ENCODE measurements at regions not wholly inside any gene's neighbourhood (a gene's known extent, or its start where the extent isn't known, plus 50 kb on each side); places are given as distances from the start of the nearest gene placed in this dataset.

DNA sequence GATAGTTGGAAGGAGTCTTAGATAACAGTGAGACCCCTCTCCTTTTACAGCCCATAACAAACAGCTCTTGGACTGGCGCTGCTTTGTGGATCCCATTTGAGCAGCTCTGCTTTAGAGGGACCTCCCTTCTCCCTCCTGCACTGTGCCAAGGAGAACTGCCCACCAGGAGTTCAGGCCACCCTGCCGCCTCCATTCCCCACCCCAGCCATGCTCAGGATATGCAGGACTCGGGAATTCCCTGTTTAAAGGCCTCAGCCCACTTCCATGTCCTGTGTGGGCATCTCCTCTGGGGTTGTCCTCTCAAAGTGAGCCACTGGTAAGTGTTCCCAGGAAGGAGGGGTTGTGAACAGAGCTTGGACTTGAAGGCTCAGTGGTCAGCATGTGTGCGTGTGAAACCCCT lies 78.9 kb upstream of the ADRA1D start:
- no peaks in the 10 kb centered on the region for H3K9me3 Mint-ChIP-seq (ENCODE audit: unreplicated experiment)
- no peak for DNase-seq (ENCODE audit: unreplicated experiment)
- intact Hi-C loops (cut with micrococcal nuclease): no loop called here
- no peaks in the 10 kb centered on the region for H3K27me3 Mint-ChIP-seq (ENCODE audit: insufficient read depth, unreplicated experiment)
- no peak overlapping the region for H3K27ac Mint-ChIP-seq (ENCODE audit: low read depth, unreplicated experiment)
- ChIA-PET CTCF (no interaction called here), POLR2A (no interaction called here)
- H3K36me3 Mint-ChIP-seq (ENCODE audit: insufficient read depth, unreplicated experiment): no peaks in the 10 kb centered on the region
- no peak overlapping the region for H3K4me3 Mint-ChIP-seq (ENCODE audit: unreplicated experiment)
- no peaks in the 10 kb centered on the region for H3K4me1 Mint-ChIP-seq (ENCODE audit: insufficient read depth, unreplicated experiment)
- no TSS peak for BruUV-seq (replicated peaks)
- TF ChIP-seq, protein P1, sequence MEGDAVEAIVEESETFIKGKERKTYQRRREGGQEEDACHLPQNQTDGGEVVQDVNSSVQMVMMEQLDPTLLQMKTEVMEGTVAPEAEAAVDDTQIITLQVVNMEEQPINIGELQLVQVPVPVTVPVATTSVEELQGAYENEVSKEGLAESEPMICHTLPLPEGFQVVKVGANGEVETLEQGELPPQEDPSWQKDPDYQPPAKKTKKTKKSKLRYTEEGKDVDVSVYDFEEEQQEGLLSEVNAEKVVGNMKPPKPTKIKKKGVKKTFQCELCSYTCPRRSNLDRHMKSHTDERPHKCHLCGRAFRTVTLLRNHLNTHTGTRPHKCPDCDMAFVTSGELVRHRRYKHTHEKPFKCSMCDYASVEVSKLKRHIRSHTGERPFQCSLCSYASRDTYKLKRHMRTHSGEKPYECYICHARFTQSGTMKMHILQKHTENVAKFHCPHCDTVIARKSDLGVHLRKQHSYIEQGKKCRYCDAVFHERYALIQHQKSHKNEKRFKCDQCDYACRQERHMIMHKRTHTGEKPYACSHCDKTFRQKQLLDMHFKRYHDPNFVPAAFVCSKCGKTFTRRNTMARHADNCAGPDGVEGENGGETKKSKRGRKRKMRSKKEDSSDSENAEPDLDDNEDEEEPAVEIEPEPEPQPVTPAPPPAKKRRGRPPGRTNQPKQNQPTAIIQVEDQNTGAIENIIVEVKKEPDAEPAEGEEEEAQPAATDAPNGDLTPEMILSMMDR (IDR thresholded peaks at IDR 0.05; ENCODE audit: unreplicated experiment): no peak

DNA sequence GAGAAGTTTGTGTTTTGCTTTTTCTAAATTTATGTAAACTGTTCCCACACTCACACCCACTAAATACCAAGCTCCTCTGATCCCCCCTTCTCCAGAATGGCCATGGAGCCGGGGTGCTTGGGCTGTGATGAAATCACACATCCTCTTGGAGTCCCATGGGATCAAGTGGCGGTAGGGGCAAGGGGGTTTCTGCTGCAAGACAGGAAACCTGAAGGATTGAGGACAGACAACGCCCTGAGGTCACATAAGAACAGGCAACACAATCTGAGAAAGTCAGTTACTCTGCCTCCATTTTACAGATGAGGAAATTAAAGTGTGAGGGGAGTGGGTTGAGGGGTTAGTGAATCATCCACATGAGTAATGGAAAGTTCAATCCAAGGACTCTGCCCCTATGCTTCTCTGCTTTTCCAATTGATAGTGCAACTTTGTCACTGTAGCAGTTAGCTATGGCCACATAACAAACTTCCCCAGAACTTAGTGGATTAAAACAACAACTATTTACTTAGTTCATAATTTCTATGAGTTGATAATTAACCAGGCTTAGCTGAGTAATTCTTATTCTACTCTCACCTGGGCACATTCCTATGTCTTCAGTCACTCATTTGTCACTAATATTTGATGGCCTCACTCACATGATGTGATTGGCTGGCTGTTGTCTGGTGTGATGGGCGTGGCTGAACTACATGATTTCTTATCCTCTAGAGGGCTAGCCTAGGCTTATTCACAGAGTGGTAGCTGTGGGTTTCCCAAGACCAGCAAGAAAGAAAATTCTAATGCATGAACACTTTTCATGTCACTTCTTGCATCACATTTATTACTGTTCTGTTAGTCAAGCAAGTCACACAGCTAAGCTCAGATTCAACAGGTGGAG lies 77.3 kb upstream of the ADRA1D start:
- no peaks in the 10 kb centered on the region for H3K27me3 Mint-ChIP-seq (ENCODE audit: insufficient read depth, unreplicated experiment)
- DNase-seq (ENCODE audit: unreplicated experiment): no peak
- ChIA-PET POLR2A (no interaction called here), CTCF (interaction anchor here (0.6 kb wide), 1 partner anchor 437 kb away, joined by 6 read pairs; no protein-coding TSS in a partner anchor)
- no peaks in the 10 kb centered on the region for H3K9me3 Mint-ChIP-seq (ENCODE audit: unreplicated experiment)
- intact Hi-C loops (cut with micrococcal nuclease): no loop called here
- no peak overlapping the region for H3K4me3 Mint-ChIP-seq (ENCODE audit: unreplicated experiment)
- TF ChIP-seq, protein P1 (IDR thresholded peaks at IDR 0.05; ENCODE audit: unreplicated experiment): no peak
- no peak overlapping the region for H3K27ac Mint-ChIP-seq (ENCODE audit: low read depth, unreplicated experiment)
- H3K4me1 Mint-ChIP-seq (ENCODE audit: insufficient read depth, unreplicated experiment): no peaks in the 10 kb centered on the region
- no peaks in the 10 kb centered on the region for H3K36me3 Mint-ChIP-seq (ENCODE audit: insufficient read depth, unreplicated experiment)
- no TSS peak for BruUV-seq (replicated peaks)

DNA sequence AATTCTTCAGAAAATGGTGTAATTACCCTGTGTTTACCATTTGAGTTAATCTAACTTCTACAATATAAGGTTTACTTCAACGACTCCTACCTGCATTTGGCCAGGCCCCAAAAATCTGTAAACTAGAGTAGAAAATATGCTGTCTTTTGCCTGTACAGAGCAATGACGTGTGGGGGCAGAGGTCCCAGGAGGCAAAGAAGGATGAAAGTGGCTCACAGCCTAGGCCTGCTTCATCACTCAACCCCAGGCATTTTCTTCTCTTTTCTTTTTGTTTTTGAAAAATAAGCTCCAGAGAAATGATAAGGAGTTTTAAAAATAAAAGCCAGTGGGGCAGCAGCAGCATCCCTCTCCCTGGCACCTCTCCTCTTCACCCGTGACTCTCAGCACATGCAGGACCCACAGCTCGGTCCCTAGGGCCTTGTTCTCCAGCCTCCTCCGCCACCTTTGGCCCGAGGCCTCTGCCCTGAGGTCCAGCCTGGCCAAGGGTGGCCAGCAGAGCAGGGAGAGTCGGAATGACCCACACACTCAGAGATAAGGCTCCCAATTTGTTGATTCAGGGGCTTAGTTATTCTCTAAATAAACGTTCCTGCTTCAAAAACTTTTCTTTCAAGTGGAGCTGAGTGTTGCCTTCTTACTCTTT lies 76.6 kb upstream of the ADRA1D start:
- BruUV-seq (replicated peaks): no TSS peak
- no peaks in the 10 kb centered on the region for H3K9me3 Mint-ChIP-seq (ENCODE audit: unreplicated experiment)
- TF ChIP-seq, protein P1 (IDR thresholded peaks at IDR 0.05; ENCODE audit: unreplicated experiment): no peak
- H3K36me3 Mint-ChIP-seq (ENCODE audit: insufficient read depth, unreplicated experiment): no peaks in the 10 kb centered on the region
- no peak overlapping the region for H3K4me3 Mint-ChIP-seq (ENCODE audit: unreplicated experiment)
- intact Hi-C loops (cut with micrococcal nuclease): no loop called here
- no peaks in the 10 kb centered on the region for H3K27me3 Mint-ChIP-seq (ENCODE audit: insufficient read depth, unreplicated experiment)
- no peaks in the 10 kb centered on the region for H3K4me1 Mint-ChIP-seq (ENCODE audit: insufficient read depth, unreplicated experiment)
- DNase-seq (ENCODE audit: unreplicated experiment): no peak
- H3K27ac Mint-ChIP-seq (ENCODE audit: low read depth, unreplicated experiment): no peak overlapping the region
- ChIA-PET CTCF (interaction anchor here (0.6 kb wide), 1 partner anchor 437 kb away, joined by 6 read pairs; no protein-coding TSS in a partner anchor), POLR2A (no interaction called here)

DNA sequence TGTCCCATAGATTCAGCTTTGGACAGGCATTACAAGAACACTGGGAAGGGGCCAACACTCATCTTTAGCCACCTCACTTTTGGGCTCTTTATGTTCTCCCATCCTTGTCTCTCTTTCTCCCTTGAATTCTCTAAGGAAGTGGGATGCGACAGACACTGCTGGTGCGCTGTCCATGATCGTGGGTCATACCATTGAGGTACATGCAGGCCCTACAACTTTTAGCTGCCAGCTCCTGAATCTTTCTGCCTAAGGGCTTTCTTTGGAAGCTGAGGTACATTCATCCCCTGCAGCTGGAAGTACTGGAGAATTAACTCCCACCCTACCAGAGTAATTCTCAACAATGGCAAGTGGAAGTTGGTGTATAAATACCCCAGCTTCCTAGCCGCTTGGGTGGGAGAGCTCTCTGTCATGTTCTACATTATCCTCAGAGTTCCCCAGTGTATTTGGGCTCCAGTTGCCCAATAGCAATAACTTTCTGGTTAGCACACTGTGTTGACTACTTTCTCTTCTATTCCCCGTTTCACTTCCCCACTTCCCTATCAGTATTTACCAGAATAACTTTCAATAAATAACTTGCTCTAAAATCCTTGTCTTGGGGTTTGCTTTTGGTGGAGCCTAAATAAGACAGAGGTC lies 75.6 kb upstream of the ADRA1D start:
- no TSS peak for BruUV-seq (replicated peaks)
- no peak overlapping the region for H3K4me3 Mint-ChIP-seq (ENCODE audit: unreplicated experiment)
- no peaks in the 10 kb centered on the region for H3K36me3 Mint-ChIP-seq (ENCODE audit: insufficient read depth, unreplicated experiment)
- TF ChIP-seq, protein P1 (IDR thresholded peaks at IDR 0.05; ENCODE audit: unreplicated experiment): no peak
- no peak for DNase-seq (ENCODE audit: unreplicated experiment)
- no peaks in the 10 kb centered on the region for H3K9me3 Mint-ChIP-seq (ENCODE audit: unreplicated experiment)
- no peaks in the 10 kb centered on the region for H3K27me3 Mint-ChIP-seq (ENCODE audit: insufficient read depth, unreplicated experiment)
- intact Hi-C loops (cut with micrococcal nuclease): no loop called here
- ChIA-PET CTCF (interaction anchor here (0.5 kb wide), 1 partner anchor 132 kb away, joined by 3 read pairs; no protein-coding TSS in a partner anchor), POLR2A (no interaction called here)
- H3K4me1 Mint-ChIP-seq (ENCODE audit: insufficient read depth, unreplicated experiment): no peaks in the 10 kb centered on the region
- no peak overlapping the region for H3K27ac Mint-ChIP-seq (ENCODE audit: low read depth, unreplicated experiment)

All from MCF 10A (cell line).